ENCODE measurements at regions not wholly inside any gene's neighbourhood (a gene's known extent, or its start where the extent isn't known, plus 50 kb on each side); places are given as distances from the start of the nearest gene placed in this dataset.
"Not testable (repeated sequence)": the region's sequence is repeated elsewhere in the genome, so short reads cannot be mapped to it uniquely, and the experiment has no call there.

- DNase-seq (no peak), FAIRE-seq (no peak)
- WGBS, 2 donors: 36 to 76% methylated on average over 2 to 3 of the region's 3 CpGs
Observed at GRCh38 chr18:5030636-5031035, 166.4 kb downstream of the AKAIN1 start.

DNA sequence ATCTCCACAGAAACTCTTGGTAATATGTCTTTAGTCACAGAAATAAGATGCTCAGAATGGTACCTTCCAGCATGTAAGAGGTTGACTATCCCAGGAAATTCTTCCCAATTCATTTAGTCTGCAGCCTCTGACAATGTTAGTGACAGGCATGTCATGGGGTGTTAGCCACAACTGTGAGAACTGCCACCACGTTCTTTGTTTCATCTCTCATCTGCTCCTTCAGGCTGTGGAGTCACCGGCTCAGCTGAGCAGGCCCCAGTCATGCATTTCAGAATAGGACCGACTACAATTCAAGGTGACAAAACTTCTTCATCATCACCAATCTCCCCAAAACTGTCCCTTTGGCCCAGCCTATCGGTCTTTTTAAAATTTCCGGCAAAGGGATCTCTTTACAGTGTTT is 167.5 kb downstream of the AKAIN1 start:
- no peak for TF ChIP-seq CTCF (IDR thresholded peaks at IDR 0.05)
- no peak overlapping the region for H3K4me3 ChIP-seq
- DNase-seq: no peak
- no peak for ATAC-seq
- intact Hi-C loops (cut with DNase I): no loop called here
- H3K27me3 ChIP-seq: no peaks in the 10 kb centered on the region
- no peaks in the 10 kb centered on the region for H3K4me1 ChIP-seq
- no peaks in the 10 kb centered on the region for H3K9me3 ChIP-seq
- no peaks in the 10 kb centered on the region for H3K36me3 ChIP-seq
- 43 to 49% methylated on average over 5 of the region's 5 CpGs for WGBS, 2 donors
- no peak overlapping the region for H3K27ac ChIP-seq
- no peak for FAIRE-seq

More at GRCh38 chr18:5030636-5031035, 166.4 kb downstream of the AKAIN1 start:
- intact Hi-C loops (cut with DNase I): no loop called here
- no peak for TF ChIP-seq CTCF (IDR thresholded peaks at IDR 0.05)
- no peak for ATAC-seq
- Histone ChIP-seq H3K4me3 (no peak overlapping the region), H3K9me3 (no peaks in the 10 kb centered on the region), H3K27ac (no peak overlapping the region), H3K27me3 (no peaks in the 10 kb centered on the region), H3K36me3 (no peaks in the 10 kb centered on the region), H3K4me1 (no peaks in the 10 kb centered on the region)

DNA sequence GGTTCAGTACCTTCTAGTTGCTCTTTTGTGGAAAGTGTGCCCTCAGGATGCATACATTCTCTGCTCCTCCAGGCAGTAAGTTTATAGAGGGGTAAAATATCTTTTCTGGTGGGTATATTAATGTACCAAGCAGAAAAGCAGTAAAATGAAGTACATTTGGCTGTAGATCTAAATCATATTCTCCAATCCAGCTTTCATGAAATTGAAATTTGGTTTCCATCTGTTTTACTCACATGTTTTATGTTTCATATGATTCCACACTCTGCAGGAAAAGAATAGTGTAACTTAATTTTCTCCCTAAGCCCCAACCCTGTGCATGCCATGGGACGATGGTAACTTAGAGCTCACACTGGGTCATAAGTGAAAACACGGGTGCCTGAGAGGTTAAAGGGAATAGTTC is 172.3 kb downstream of the AKAIN1 start:
- H3K4me1 ChIP-seq: no peaks in the 10 kb centered on the region
- H3K4me3 ChIP-seq: no peak overlapping the region
- WGBS, 2 donors: 46 to 52% methylated on average over 2 of the region's 2 CpGs
- FAIRE-seq (no peak), DNase-seq (no peak), ATAC-seq (no peak)
- TF ChIP-seq CTCF (IDR thresholded peaks at IDR 0.05): no peak
- no peaks in the 10 kb centered on the region for H3K9me3 ChIP-seq
- intact Hi-C loops (cut with DNase I): no loop called here
- no peak overlapping the region for H3K27ac ChIP-seq
- H3K27me3 ChIP-seq: no peaks in the 10 kb centered on the region
- no peaks in the 10 kb centered on the region for H3K36me3 ChIP-seq

DNA sequence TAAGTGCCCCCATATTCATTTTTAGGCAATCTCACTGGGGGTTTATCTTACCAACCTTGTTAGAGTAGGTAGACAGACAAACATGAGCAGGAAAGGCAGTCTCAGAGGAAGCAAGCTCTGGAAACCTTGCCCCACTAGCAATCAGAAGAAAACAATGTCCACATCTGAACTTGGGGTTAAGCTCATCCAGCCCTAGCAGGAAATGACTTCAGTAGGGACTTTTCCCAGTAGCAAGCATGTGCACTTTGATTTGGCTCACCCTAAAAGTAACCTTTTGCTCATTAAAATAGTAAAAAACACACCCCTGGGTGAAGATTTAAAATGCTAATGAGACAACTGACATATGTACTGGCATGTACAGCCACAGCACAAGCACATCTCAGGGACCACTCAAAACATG is 175.5 kb downstream of the AKAIN1 start:
- Histone ChIP-seq H3K4me1 (no peaks in the 10 kb centered on the region), H3K27ac (no peak overlapping the region), H3K4me3 (no peak overlapping the region), H3K36me3 (no peaks in the 10 kb centered on the region), H3K27me3 (no peaks in the 10 kb centered on the region), H3K9me3 (no peaks in the 10 kb centered on the region)
- ATAC-seq: no peak
- no peak for TF ChIP-seq CTCF (IDR thresholded peaks at IDR 0.05)
- no peak for FAIRE-seq
- DNase-seq: no peak
- intact Hi-C loops (cut with DNase I): no loop called here

DNA sequence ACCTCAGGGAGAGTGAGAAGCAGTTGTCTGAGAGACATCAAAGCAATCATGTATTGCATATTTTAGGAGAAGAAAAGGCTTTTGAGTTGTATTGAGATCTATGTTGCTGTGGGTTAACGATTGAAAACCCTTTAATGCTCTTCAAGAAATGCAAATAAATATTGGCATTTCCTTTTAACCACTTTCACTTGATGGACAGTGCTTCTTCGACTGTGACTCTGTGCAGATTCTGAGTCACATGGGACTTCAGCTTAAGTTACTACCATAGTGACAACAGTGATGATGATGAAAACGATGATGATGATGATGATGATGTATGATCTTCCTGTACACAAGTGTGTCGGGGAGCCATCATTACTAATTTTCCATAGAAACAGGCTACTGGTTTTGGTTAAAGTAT is 181.8 kb downstream of the AKAIN1 start:
- H3K4me1 ChIP-seq: no peaks in the 10 kb centered on the region
- no peak for FAIRE-seq
- 36 to 41% methylated on average over 4 of the region's 4 CpGs for WGBS, 2 donors
- H3K9me3 ChIP-seq: no peaks in the 10 kb centered on the region
- DNase-seq: no peak
- TF ChIP-seq CTCF (IDR thresholded peaks at IDR 0.05): no peak
- H3K27ac ChIP-seq: no peak overlapping the region
- no peak overlapping the region for H3K4me3 ChIP-seq
- no peaks in the 10 kb centered on the region for H3K27me3 ChIP-seq
- H3K36me3 ChIP-seq: no peaks in the 10 kb centered on the region
- no peak for ATAC-seq
- intact Hi-C loops (cut with DNase I): no loop called here

DNA sequence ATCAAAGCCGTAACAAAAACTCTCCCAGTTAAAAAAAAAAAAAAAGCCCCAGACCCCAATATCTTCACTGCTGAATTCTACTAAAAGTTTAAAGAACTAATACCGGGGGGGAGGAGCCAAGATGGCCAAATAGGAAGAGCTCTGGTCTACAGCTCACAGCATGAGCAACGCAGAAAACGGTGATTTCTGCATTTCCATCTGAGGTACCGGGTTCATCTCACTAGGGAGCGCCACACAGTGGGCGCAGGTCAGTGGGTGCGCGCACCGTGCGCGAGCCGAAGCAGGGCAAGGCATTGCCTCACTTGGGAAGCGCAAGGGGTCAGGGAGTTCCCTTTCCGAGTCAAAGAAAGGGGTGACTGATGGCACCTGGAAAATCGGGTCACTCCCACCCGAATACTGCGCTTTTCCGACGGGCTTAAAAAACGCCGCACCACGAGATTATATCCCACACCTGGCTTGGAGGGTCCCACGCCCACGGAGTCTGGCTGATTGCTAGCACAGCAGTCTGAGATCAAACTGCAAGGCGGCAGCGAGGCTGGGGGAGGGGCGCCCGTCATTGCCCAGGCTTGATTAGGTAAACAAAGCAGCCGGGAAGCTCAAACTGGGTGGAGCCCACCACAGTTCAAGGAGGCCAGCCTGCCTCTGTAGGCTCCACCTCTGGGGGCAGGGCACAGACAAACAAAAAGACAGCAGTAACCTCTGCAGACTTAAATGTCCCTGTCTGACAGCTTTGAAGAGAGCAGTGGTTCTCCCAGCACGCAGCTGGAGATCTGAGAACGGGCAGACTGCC is 192.8 kb downstream of the AKAIN1 start:
- ATAC-seq; H3K9me3 ChIP-seq; H3K36me3 ChIP-seq; intact Hi-C loops (cut with DNase I); H3K4me3 ChIP-seq; H3K27me3 ChIP-seq; H3K27ac ChIP-seq; DNase-seq; H3K4me1 ChIP-seq; FAIRE-seq: not testable (repeated sequence)
- 8 to 16% methylated on average over 19 to 30 of the region's 32 CpGs for WGBS, 2 donors
